Activated CD8-positive, alpha-beta memory T cell treated with anti-CD3 and anti-CD28 coated beads, Interleukin-2, amount 50 U/mL, for 24 hours (primary cell): ENCODE measurements at regions not wholly inside any gene's neighbourhood (a gene's known extent, or its start where the extent isn't known, plus 50 kb on each side); places are given as distances from the start of the nearest gene placed in this dataset.
"Not testable (repeated sequence)": the region's sequence is repeated elsewhere in the genome, so short reads cannot be mapped to it uniquely, and the experiment has no call there.

Experiments used
- DNase-seq: peaks from one replicate; pipeline ENCODE4 v3.0.0-alpha.2; 2020; ENCODE audit errors: extremely low read depth

DNA sequence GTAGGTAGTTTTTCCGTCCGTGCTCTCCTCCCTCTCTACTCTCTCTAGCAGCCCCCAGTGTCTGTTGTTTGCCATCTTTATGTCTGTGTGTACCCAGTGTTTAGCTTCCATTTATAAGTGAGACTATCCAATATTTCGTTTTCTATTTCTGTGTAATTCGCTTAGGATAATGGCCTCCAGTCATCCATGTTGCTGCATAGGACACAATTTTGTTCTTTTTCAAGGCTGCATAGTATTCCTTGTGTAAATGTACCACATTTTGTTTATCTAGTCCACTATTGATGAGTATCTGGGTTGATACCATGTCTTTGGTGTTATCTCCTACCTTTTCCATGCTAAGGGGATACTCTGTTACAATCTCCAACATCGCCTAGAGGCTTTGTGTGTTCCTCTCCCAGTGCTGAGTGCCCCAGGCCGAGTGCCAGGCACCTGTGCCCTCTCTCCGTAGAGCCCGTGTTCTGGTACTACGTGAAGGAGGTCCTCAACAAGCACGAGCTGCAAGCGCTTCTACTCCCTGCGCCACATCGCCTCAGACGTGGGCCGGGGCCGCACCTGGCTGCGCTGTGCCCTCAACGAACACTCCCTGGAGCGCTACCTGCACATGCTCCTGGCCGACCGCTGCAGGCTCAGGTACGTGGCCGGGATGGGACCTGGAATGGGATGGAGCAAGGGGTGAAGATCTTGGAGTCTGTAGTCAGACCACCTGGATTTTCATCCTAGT lies 51.0 kb downstream of the NPIPB11 start:
- not testable (repeated sequence) for DNase-seq

GRCh38 chr16:29354449-29354848 lies 52.1 kb downstream of the NPIPB11 start:
- DNase-seq = not testable (repeated sequence)

DNA sequence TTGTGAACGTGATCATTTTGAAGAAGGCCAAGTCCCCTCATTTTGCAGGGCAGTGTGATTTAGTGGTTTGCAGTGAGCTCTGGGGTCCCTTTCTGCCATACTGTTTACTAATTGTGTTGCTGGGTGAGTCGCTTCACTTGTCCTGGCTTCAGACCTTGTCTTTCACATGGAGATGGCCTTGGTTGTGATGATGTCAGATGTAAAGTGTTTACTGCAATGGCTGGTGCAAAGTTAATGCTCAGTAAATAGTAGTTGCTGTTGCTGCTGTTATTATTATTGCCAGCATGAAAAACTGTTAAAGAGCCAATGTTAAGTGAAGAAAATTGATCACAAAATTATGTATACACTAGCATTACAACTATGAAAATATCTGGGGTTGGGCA lies 53.9 kb downstream of the NPIPB11 start:
- not testable (repeated sequence) for DNase-seq

GRCh38 chr16:29351970-29352616 lies 54.4 kb downstream of the NPIPB11 start:
- not testable (repeated sequence) for DNase-seq

DNA sequence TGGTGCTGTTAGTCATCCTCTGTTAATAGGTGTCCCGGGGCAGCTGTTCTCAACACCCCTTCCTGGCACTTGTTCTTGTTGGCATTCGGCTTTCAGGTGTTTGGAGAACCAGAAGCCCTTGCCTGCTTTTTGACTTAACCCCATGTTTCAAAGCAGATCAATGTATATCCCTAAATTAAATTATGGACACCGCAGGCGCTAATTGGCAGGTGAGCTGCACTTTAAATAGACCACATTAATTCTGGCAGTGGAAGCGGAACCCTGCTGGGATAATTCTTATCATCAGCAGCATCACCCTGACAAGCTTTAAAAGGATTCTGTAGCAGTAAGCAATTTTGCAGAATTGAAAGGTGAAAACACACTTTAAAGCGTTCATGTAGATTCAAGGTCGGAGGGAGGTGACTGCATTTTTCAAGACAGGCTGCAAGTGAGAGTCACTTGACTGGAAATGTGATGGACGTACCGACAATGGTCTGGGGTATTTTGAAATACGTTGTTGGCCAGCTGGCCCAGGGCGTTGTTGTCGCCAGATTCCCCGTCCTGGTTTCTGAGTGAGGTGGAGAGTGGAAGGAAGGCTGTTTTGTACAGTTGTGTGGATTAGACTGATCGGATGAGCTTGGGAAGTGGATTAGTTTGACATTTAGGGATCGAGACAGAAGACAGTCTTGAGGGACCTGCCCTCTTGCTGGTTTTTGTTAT lies 55.1 kb downstream of the NPIPB11 start:
- DNase-seq = not testable (repeated sequence)

DNA sequence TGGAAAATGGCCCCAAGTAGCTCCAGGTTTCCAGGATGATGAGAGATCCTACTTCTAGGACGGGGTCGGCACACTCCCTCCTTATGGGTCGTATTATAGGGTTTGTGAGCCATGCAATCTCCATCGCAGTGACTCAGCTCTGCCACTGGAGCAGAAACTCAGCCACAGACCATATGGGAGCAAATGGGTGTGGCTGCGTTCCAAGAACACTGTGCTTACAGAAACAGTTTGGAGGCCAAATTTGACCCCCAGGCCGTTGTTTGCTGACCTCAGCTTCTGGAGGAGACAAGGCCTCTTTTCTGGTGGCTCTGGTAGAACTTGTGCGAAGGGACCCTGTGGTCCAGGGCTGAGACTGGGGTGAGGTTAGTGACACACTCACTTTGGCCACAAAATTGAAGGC lies 56.5 kb downstream of the NPIPB11 start:
- DNase-seq = not testable (repeated sequence)

- DNase-seq = not testable (repeated sequence)
Measured at GRCh38 chr16:29348748-29349147, 57.8 kb downstream of the NPIPB11 start.

GRCh38 chr16:29348123-29348690 lies 58.3 kb downstream of the NPIPB11 start:
- DNase-seq = not testable (repeated sequence)

- not testable (repeated sequence) for DNase-seq
Measured at GRCh38 chr16:29346796-29347580, 59.5 kb downstream of the NPIPB11 start.

DNA sequence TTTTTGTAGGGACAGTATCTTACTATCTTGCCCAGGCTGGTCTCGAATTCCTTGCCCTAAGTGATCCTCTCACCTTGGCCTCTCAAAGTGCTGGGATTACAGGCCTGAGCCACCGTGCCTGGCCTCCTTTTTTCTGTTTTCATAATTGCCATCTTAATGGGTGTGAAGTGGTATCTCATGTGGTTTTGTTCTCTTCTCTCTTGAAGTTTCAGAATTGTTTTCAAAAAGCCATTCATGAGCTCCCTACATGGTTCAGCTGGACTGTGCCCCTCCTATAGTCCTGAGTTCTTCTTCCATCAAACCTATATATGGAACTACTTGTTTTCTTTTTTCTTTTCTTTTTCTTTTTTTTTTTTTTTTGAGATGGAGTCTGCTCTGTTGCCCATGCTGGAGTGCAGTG lies 60.3 kb downstream of the NPIPB11 start:
- DNase-seq = not testable (repeated sequence)

- DNase-seq = not testable (repeated sequence)
Measured at GRCh38 chr16:29342937-29343336, 63.6 kb downstream of the NPIPB11 start.

DNA sequence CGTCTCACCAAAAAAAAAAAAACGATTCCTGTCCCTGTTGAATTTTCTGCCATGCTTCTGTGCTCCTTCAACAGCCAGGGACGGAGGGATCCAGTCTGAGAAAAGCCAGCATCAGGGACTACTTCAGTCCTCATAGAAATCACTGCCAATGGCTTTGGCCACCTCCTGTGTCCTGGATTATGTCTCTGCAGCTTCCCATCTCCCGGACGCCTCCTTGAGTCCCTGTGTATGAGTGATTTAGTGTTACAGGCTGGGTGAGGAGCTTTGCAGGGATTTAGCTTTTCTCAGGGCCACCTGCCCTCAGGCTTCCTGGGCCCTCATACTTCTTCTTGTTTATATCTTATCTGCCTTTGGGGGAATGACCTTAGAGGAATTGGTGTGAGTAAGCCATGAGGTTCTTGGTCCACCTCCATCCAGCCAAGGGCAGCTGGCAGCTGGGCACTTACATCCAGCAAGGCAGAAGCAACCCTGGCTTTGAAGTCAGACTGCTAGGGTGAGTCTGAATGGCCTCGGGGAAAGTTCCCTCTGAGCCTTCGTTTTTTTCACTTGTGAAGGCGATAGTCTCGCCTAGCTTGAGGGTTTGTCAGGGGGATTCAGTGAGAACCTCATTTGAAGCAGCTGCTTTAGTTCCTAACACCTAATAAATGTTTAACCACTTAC lies 65.6 kb downstream of the NPIPB11 start:
- not testable (repeated sequence) for DNase-seq

DNA sequence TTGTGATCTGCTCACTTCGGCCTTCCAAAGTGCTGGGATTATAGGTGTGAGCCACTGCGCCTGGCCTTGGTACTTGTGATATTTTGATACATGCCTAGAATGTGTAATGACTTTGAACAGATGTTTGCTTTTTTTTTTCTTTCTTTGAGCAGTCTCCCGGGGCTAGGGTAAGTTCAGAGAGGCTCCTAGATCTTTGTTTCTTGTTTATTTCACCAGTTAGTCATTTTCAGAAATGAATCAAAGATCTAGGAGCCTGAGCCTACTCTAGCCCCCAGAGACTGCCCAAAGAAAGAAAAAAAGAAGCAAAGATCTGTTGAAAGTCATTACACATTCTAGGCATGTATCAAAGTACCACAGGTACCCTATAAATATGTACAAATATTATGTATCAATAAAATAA lies 66.3 kb downstream of the NPIPB11 start:
- not testable (repeated sequence) for DNase-seq

DNA sequence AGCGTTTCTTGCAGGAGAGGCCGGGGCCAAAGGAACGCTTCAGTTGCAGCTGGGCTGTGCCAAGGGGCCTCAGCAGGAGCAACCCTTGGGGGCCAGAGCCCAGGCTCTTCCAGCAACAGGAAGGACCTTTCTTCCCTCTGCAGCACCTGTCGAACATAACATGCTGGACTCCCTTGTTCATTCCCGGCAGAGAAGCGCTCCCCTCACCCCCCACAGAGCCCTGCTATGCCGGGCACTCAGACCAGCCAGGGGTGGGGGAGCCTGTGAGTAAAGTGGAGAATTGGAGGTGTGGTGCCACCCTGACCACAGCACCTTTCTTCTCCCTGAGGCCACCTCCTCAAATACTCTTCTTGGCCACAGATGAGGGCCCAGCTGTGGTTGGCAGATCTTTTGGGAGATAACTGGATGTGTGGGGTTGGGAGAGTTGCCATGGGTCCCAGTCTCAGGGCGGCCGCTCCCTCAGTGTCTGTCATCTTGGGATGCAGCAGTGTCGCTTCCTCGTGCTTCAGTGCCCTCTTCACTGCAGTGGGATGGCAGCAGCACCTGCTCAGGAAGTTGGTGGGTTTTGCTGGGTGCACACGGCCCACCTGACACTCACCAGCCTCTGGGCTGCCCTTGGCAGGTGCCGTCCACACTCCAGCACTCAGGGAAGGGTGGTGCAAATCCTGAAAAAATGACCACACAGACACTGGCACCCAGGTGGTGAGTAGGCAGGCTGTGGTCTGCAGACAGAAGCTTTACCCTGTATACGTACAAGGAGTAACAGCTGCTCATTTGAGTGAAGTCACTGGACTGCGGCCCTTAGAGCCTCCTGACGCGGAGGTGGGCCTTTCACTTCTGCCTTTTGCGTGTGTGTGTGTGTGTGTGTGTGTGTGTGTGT lies 67.5 kb downstream of the NPIPB11 start:
- not testable (repeated sequence) for DNase-seq

GRCh38 chr16:29337385-29337901 lies 69.1 kb downstream of the NPIPB11 start:
- DNase-seq = not testable (repeated sequence)

DNA sequence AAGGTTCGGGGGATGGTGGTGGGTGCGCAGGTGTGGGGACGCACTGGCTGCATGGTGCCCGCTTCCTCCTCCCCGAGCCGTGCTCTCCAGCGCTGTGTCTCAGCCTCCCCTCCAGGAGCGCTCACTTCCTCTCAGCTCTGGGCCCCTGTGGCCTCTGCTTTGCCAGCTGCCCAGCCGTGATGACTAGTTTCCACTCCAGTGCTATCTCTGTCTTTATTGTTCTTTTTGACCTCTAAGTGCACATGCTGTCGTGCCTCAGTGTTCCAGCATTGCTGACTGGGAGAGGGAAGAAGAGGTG lies 71.0 kb downstream of the NPIPB11 start:
- not testable (repeated sequence) for DNase-seq

DNA sequence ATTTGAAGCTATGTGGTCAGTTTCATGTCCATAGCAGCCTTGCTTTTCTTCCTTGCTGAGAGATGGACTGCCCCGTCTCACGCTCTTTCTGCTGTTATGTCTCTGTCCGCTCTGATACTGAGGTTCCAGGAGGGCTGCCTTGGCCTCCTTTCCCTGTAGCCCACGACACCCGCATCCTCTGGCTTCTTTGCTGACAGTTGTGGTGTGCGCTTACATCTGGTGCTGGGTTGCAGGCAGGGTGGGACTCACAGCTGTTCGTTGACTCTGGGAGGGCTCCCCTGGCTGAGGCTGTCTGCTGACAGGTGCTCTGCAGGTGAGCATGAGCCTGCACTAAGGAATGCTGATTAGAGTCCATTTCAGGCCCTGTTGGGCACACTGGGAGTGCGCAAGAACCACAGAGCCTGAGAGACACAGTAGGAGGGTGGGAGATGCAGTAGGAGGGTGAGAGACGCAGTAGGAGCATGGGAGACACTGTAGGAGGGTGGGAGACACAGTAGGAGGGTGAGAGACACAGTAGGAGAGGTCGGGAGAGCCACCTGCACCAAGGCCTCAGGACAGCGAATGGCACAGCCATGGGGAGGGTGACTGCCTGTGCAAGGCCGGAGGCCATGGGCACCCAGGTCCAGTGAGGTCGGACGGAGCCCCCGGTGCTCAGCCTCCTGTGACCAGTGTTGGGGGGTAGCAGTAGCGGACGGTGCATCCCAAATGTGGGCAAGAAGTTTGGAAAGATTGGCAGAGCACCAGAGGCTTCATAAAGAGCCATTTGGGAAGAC lies 71.5 kb downstream of the NPIPB11 start:
- not testable (repeated sequence) for DNase-seq

DNA sequence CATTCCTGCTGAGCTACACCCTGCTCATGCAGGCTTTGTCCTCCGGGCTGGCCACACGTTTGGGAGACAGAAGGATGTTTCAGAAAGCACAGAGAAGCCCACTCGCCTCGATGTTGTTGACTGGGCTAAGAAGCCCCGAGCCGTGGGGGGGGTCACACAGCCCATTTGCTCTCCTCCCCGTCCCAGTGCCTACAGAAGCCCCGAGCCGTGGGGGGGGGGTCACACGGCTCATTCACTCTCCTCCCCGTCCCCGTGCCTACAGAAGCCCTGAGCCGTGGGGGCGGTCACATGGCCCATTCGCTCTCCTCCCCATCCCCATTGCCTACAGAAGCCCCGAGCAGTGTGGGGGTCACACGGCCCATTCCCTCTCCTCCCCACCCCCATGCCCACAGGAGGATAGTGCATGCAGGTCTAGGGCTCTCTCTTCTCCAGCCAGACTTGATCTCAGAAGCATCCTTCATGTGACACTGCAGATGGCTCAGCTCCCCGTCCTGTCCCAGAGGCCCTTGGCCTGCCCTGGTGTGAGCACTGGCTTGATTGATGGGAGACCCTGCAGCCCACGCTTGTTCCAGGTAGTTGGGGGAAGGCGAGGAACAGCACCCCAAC lies 72.9 kb downstream of the NPIPB11 start:
- not testable (repeated sequence) for DNase-seq

GRCh38 chr16:29330623-29331022 lies 75.9 kb downstream of the NPIPB11 start:
- DNase-seq = not testable (repeated sequence)
